Glomerular endothelial cell (primary cell): ENCODE measurements at regions not wholly inside any gene's neighbourhood (a gene's known extent, or its start where the extent isn't known, plus 50 kb on each side); places are given as distances from the start of the nearest gene placed in this dataset.
A peak's percentile ranks its signal among the peaks of the same experiment; 100 is the strongest.
"Not testable (repeated sequence)": the region's sequence is repeated elsewhere in the genome, so short reads cannot be mapped to it uniquely, and the experiment has no call there.

Experiments
- DNase-seq: peaks from one replicate; pipeline ENCODE4 v3.0.0-alpha.2; 2011; ENCODE audit warnings: low read depth, low spot score; ENCODE audit errors: extremely low read depth

- peak; percentile 20 for DNase-seq
Measured at GRCh38 chr14:37650356-37651037, 55.1 kb downstream of the TTC6 start.

DNA sequence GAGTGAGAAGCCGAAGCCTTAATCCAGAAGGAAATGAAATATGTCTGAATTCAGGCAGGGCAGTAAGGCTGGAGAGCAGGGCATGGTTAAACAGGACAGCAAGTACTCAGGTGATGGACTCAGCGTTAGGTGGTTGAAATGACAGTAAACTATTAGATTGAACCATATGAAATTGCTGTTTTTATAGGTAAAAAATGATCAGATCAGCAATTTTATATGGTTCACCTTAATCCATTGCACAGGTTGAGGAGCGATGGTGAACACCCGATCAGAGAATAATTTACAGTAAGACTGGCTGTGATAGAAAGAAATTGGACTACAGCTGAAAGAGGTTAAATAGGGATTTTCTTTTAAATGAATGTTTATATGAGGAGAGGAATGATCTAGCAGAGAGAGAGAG is 56.6 kb downstream of the TTC6 start:
- DNase-seq = no peak

GRCh38 chr14:37655418-37655817 is 60.0 kb downstream of the TTC6 start:
- DNase-seq = no peak

DNA sequence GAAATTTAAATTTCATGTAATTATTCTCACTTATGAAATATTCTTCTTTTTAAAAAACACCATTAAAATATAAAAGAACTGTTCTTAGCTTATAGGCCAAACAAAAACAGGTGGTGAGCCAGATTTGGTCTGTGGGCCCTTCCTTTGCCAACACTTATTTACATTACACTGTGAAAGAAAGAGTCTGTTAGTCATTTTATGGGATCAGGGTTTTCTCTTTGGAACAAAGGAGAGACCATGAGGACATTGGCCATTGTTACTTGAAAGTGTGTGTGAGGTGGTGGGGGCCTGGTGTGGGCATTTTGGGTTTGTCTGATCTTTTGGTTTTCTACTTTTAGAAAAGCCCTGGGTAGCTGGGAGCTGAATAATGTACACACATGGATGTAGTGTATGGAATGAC is 62.7 kb downstream of the TTC6 start:
- no peak for DNase-seq

DNA sequence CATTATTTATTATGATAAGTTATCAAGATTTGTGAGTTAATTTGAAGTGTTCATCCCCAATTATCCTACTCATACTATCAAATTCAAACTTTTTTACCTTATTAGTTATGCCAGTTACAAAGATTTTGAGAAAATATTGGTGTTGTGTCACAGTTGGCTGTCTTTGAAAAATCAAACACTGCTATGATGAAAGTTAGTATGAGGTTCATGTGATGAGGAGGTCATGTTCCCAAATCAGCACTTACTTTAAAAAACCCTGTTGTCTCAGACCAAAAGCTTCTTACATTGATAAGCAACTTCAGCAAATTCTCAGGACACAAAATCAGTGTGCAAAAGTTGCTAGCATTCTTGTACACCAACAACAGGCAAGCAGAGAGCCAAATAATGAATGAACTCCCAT is 68.1 kb downstream of the TTC6 start:
- no peak for DNase-seq

GRCh38 chr14:37665479-37665878 is 70.0 kb downstream of the TTC6 start:
- no peak for DNase-seq

GRCh38 chr14:37665951-37666350 is 70.5 kb downstream of the TTC6 start:
- DNase-seq = no peak

- DNase-seq = no peak
Measured at GRCh38 chr14:37668646-37669045, 73.2 kb downstream of the TTC6 start.

- DNase-seq = no peak
Measured at GRCh38 chr14:37669242-37669641, 73.8 kb downstream of the TTC6 start.

GRCh38 chr14:37673439-37673838 is 78.0 kb downstream of the TTC6 start:
- no peak for DNase-seq

GRCh38 chr14:37678916-37679315 is 83.5 kb downstream of the TTC6 start:
- DNase-seq = no peak

GRCh38 chr14:37681486-37681885 is 86.1 kb downstream of the TTC6 start:
- DNase-seq = no peak

- DNase-seq = not testable (repeated sequence)
Measured at GRCh38 chr14:37692680-37693079, 97.3 kb downstream of the TTC6 start.

- not testable (repeated sequence) for DNase-seq
Measured at GRCh38 chr14:37693420-37693819, 98.0 kb downstream of the TTC6 start.

GRCh38 chr14:37695866-37696265 is 100.4 kb downstream of the TTC6 start:
- DNase-seq = no peak

GRCh38 chr14:37697489-37698121 is 102.2 kb downstream of the TTC6 start:
- DNase-seq = no peak

DNA sequence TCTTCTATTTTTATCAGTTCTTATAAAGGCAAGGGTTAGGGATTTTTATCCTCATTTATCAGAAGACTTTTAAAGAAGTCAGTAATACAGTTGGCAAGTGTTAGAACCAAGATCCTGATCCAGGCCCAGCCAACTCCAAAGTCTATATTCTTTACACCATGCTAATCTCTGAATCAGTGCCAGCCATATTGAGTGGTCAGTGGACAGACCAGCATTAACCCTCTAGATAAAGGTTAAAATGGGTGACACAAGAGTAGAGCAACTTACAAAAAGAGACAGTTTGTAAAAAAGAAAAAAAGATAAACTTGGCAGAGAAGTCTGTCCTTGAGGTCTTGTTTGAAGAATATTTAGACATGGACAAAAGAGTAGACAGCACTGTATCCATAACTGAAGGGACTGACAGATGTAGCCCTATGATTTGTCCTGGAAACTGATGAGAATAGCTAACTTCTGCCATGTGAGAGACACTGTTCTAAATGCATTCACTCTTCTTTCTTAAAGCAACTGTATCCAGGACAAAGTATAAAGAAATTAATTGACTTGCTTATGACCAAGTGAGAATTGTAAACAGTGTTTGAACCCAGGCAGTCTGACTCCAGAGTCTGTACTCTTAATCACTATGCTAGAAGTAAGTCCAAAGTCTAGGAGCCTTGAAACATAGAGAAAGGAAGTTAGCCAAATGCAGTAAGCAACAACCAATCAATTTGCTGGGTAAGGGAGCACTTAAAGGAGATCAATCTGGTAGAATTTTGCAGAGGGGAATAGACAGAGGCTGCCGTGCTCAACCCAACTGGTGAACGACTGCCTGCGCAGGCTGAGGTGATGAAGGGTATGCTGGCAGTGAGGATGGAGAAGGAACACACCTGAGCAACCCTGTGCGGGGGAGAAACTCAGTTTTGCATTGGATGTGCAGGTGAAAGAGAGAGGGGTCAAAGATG is 103.7 kb downstream of the TTC6 start:
- DNase-seq = no peak

GRCh38 chr14:37707716-37708115 is 112.3 kb downstream of the TTC6 start:
- DNase-seq = no peak

- DNase-seq = no peak
Measured at GRCh38 chr14:37708481-37708880, 113.1 kb downstream of the TTC6 start.

GRCh38 chr14:37709419-37710195 is 114.2 kb downstream of the TTC6 start:
- DNase-seq = no peak

GRCh38 chr14:37711356-37711830 is 116.0 kb downstream of the TTC6 start:
- DNase-seq = no peak
